HL-60 (cell line): ENCODE measurements at regions not wholly inside any gene's neighbourhood (a gene's known extent, or its start where the extent isn't known, plus 50 kb on each side); places are given as distances from the start of the nearest gene placed in this dataset.

Experiments
- CTCF ChIP-seq: IDR thresholded peaks from one replicate; pipeline ENCODE4 v1.5.1; 2011; ENCODE audit warnings: low read length, control low read depth, inconsistent platforms; ENCODE audit not compliant: insufficient read depth
- GABPA ChIP-seq: IDR thresholded peaks from 2 replicates; pipeline ENCODE4 v1.6.1; 2012; ENCODE audit warnings: low read depth
- POLR2AphosphoS5 ChIP-seq: IDR thresholded peaks from 2 replicates; pipeline ENCODE4 v1.6.1; 2012; ENCODE audit warnings: low read depth
- REST ChIP-seq: IDR thresholded peaks from 2 replicates; pipeline ENCODE4 v1.6.1; 2012; ENCODE audit warnings: low read depth; ENCODE audit not compliant: insufficient replicate concordance
- SPI1 ChIP-seq: IDR thresholded peaks from 2 replicates; pipeline ENCODE4 v1.6.1; 2012; ENCODE audit warnings: low read depth, mild to moderate bottlenecking, borderline replicate concordance

- no peak for TF ChIP-seq POLR2AphosphoS5
- no peak for TF ChIP-seq CTCF
- TF ChIP-seq REST: no peak
- no peak for TF ChIP-seq GABPA
- no peak for TF ChIP-seq SPI1
Measured at GRCh38 chr6:3956054-3956453, 106.9 kb downstream of the FAM50B start.
